ENCODE measurements at regions not wholly inside any gene's neighbourhood (a gene's known extent, or its start where the extent isn't known, plus 50 kb on each side); places are given as distances from the start of the nearest gene placed in this dataset.

DNA sequence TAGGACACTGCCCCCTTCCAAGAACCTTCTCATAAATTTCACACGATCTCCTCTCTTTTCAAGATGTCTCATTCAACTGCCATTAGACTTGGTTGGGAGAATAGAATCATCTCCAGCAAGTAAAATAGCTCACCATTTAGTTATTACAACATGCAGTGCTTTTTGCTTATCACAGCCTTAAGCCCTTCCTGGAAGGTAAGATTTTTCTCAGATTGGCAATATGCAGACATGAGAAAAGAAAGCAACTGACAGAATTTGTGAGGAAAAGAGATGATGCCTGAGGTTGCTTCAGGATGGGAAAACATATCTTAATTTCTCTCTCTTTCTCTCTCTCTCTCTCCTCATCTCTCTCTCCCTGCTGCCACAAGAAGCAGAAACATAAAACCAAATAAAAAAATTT is 855.1 kb upstream of the ACVR2A start:
- no peak overlapping the region for H2AFZ ChIP-seq (ENCODE audit: low read length)
- no peak for DNase-seq (ENCODE audit: low read depth in 2 of 2)
- no peak for TF ChIP-seq EZH2 (IDR thresholded peaks at IDR 0.05; ENCODE audit: low read length, missing control alignments)
- TF ChIP-seq, protein P1, sequence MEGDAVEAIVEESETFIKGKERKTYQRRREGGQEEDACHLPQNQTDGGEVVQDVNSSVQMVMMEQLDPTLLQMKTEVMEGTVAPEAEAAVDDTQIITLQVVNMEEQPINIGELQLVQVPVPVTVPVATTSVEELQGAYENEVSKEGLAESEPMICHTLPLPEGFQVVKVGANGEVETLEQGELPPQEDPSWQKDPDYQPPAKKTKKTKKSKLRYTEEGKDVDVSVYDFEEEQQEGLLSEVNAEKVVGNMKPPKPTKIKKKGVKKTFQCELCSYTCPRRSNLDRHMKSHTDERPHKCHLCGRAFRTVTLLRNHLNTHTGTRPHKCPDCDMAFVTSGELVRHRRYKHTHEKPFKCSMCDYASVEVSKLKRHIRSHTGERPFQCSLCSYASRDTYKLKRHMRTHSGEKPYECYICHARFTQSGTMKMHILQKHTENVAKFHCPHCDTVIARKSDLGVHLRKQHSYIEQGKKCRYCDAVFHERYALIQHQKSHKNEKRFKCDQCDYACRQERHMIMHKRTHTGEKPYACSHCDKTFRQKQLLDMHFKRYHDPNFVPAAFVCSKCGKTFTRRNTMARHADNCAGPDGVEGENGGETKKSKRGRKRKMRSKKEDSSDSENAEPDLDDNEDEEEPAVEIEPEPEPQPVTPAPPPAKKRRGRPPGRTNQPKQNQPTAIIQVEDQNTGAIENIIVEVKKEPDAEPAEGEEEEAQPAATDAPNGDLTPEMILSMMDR (conservative IDR thresholded peaks at IDR 0.05 in 1 of 2, IDR thresholded peaks at IDR 0.05 in 1 of 2; ENCODE audit: low read depth in 1 of 2, low read length in 2 of 2) = no peak
- no peak overlapping the region for H3K9ac ChIP-seq (ENCODE audit: insufficient read depth, low read length)
- H3K27me3 ChIP-seq (ENCODE audit: control insufficient read depth, insufficient read depth, low read length) = no peaks in the 10 kb centered on the region
- no peak overlapping the region for H3K4me2 ChIP-seq (ENCODE audit: extremely low read depth, insufficient read depth, low read length)
- no peaks in the 10 kb centered on the region for H3K79me2 ChIP-seq (ENCODE audit: control insufficient read depth, insufficient read depth, low read length)
- H3K4me1 ChIP-seq (ENCODE audit: control insufficient read depth, extremely low read depth, insufficient read depth, low read length) = no peaks in the 10 kb centered on the region
- H4K20me1 ChIP-seq (ENCODE audit: control insufficient read depth, extremely low read depth, insufficient read depth, low read length) = no peaks in the 10 kb centered on the region
- no peaks in the 10 kb centered on the region for H3K36me3 ChIP-seq (ENCODE audit: control insufficient read depth, insufficient read depth, low read length)
- H3K27ac ChIP-seq (ENCODE audit: insufficient read depth, low read length) = no peak overlapping the region
- H3K9me3 ChIP-seq (ENCODE audit: control insufficient read depth, insufficient read depth, low read depth, low read length) = no peaks in the 10 kb centered on the region
- no peak overlapping the region for H3K4me3 ChIP-seq (replicated peaks in 1 of 4; ENCODE audit: control extremely low read depth in 1 of 4, insufficient read depth in 1 of 4, low read depth in 3 of 4, low read length in 4 of 4)

DNA sequence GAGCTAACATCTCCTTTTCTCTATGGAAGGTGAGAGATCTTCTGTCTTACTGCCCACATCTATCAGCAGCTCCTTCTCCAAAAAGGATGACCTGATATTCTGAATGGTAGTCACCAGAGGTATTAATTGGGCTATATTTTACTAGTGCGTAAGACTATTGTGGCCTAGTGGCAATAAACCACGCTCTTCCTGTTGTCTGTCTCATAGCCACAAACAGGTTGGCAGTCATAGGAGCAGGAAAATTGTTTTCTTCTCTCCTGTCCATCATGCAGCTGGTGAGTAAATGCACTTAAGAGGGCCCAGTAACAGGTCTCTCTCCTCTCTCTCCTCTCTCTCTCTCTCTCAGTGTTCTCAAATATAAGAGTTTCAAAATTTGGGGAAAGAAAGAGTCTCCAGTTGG is 856.8 kb upstream of the ACVR2A start:
- H2AFZ ChIP-seq (ENCODE audit: low read length) = no peak overlapping the region
- no peaks in the 10 kb centered on the region for H3K36me3 ChIP-seq (ENCODE audit: control insufficient read depth, insufficient read depth, low read length)

DNA sequence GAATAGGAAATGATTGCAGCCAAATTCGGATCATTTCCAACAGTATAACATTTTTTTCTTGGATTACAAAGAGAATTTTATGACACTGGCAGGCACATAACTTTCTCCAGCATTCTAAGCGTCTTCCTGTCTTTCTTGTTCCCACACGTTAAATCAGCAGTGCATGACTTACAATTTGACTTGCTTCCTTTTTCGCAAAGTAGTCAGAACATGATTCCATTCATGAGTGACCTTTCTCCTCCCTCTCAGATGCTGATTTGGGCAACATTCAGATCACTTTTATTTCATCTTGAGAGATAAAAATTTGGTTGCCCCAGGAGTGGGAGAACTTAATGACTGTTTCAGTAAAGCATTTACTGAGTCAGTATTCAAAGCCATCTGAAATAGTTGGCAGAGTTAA is 858.7 kb upstream of the ACVR2A start:
- no peak overlapping the region for H2AFZ ChIP-seq (ENCODE audit: low read length)

More for the DNA sequence above, 856.8 kb upstream of the ACVR2A start:
- DNase-seq (ENCODE audit: low read depth in 2 of 2) = no peak
- no peaks in the 10 kb centered on the region for H4K20me1 ChIP-seq (ENCODE audit: control insufficient read depth, extremely low read depth, insufficient read depth, low read length)
- H3K4me2 ChIP-seq (ENCODE audit: extremely low read depth, insufficient read depth, low read length) = no peak overlapping the region
- no peak overlapping the region for H3K9ac ChIP-seq (ENCODE audit: insufficient read depth, low read length)
- H3K4me1 ChIP-seq (ENCODE audit: control insufficient read depth, extremely low read depth, insufficient read depth, low read length) = no peaks in the 10 kb centered on the region
- TF ChIP-seq, protein P1 (conservative IDR thresholded peaks at IDR 0.05 in 1 of 2, IDR thresholded peaks at IDR 0.05 in 1 of 2; ENCODE audit: low read depth in 1 of 2, low read length in 2 of 2) = no peak
- no peak for TF ChIP-seq EZH2 (IDR thresholded peaks at IDR 0.05; ENCODE audit: low read length, missing control alignments)
- H3K9me3 ChIP-seq (ENCODE audit: control insufficient read depth, insufficient read depth, low read depth, low read length) = no peaks in the 10 kb centered on the region
- H3K4me3 ChIP-seq (replicated peaks in 1 of 4; ENCODE audit: control extremely low read depth in 1 of 4, insufficient read depth in 1 of 4, low read depth in 3 of 4, low read length in 4 of 4) = no peak overlapping the region
- H3K27ac ChIP-seq (ENCODE audit: insufficient read depth, low read length) = no peak overlapping the region
- H3K79me2 ChIP-seq (ENCODE audit: control insufficient read depth, insufficient read depth, low read length) = no peaks in the 10 kb centered on the region
- H3K27me3 ChIP-seq (ENCODE audit: control insufficient read depth, insufficient read depth, low read length) = no peaks in the 10 kb centered on the region

More for the DNA sequence above, 858.7 kb upstream of the ACVR2A start:
- no peaks in the 10 kb centered on the region for H3K27me3 ChIP-seq (ENCODE audit: control insufficient read depth, insufficient read depth, low read length)
- H3K36me3 ChIP-seq (ENCODE audit: control insufficient read depth, insufficient read depth, low read length) = no peaks in the 10 kb centered on the region
- no peak overlapping the region for H3K9ac ChIP-seq (ENCODE audit: insufficient read depth, low read length)
- peaks cover 2% of the 10 kb centered on the region for H3K4me1 ChIP-seq (ENCODE audit: control insufficient read depth, extremely low read depth, insufficient read depth, low read length)
- no peaks in the 10 kb centered on the region for H3K79me2 ChIP-seq (ENCODE audit: control insufficient read depth, insufficient read depth, low read length)
- no peak overlapping the region for H3K27ac ChIP-seq (ENCODE audit: insufficient read depth, low read length)
- no peak overlapping the region for H3K4me3 ChIP-seq (replicated peaks in 1 of 4; ENCODE audit: control extremely low read depth in 1 of 4, insufficient read depth in 1 of 4, low read depth in 3 of 4, low read length in 4 of 4)
- H4K20me1 ChIP-seq (ENCODE audit: control insufficient read depth, extremely low read depth, insufficient read depth, low read length) = no peaks in the 10 kb centered on the region
- no peak overlapping the region for H3K4me2 ChIP-seq (ENCODE audit: extremely low read depth, insufficient read depth, low read length)
- TF ChIP-seq EZH2 (IDR thresholded peaks at IDR 0.05; ENCODE audit: low read length, missing control alignments) = no peak
- TF ChIP-seq, protein P1 (conservative IDR thresholded peaks at IDR 0.05 in 1 of 2, IDR thresholded peaks at IDR 0.05 in 1 of 2; ENCODE audit: low read depth in 1 of 2, low read length in 2 of 2) = no peak
- peak; percentile 36 to 62 for DNase-seq (ENCODE audit: low read depth in 2 of 2)
- no peaks in the 10 kb centered on the region for H3K9me3 ChIP-seq (ENCODE audit: control insufficient read depth, insufficient read depth, low read depth, low read length)

Data from fibroblast of lung (primary cell).